ENCODE measurements at regions not wholly inside any gene's neighbourhood (a gene's known extent, or its start where the extent isn't known, plus 50 kb on each side); places are given as distances from the start of the nearest gene placed in this dataset.
"Not testable (repeated sequence)": the region's sequence is repeated elsewhere in the genome, so short reads cannot be mapped to it uniquely, and the experiment has no call there.

- intact Hi-C loops (cut with DNase I): no loop called here
- DNase-seq (ENCODE audit: missing footprints) (no peak), ATAC-seq (no peak)
These were observed 252.7 kb upstream of the SDK2 start for GRCh38 chr17:73896966-73897365.

- ATAC-seq (no peak), DNase-seq (ENCODE audit: missing footprints) (no peak)
- intact Hi-C loops (cut with DNase I): no loop called here
These were observed 255.6 kb upstream of the SDK2 start for GRCh38 chr17:73899839-73900238.

- ATAC-seq: no peak
- intact Hi-C loops (cut with DNase I): no loop called here
- DNase-seq (ENCODE audit: missing footprints): no peak
These were observed 256.3 kb upstream of the SDK2 start for GRCh38 chr17:73900516-73900915.

- DNase-seq (ENCODE audit: missing footprints): no peak
- intact Hi-C loops (cut with DNase I): no loop called here
- no peak for ATAC-seq
These were observed 257.0 kb upstream of the SDK2 start for GRCh38 chr17:73901249-73901648.

GRCh38 chr17:73901661-73902415 is 257.6 kb upstream of the SDK2 start:
- DNase-seq (ENCODE audit: missing footprints): no peak
- peak; percentile 71 for ATAC-seq

GRCh38 chr17:73902416-73903181 is 258.4 kb upstream of the SDK2 start:
- intact Hi-C loops (cut with DNase I): no loop called here
- no peak for DNase-seq (ENCODE audit: missing footprints)
- ATAC-seq: no peak

More at GRCh38 chr17:73901661-73902415, 257.6 kb upstream of the SDK2 start:
- intact Hi-C loops (cut with DNase I): no loop called here

- DNase-seq (ENCODE audit: missing footprints) (no peak), ATAC-seq (no peak)
- intact Hi-C loops (cut with DNase I): no loop called here
These were observed 262.9 kb upstream of the SDK2 start for GRCh38 chr17:73906896-73907870.

GRCh38 chr17:73909186-73909585 is 264.9 kb upstream of the SDK2 start:
- intact Hi-C loops (cut with DNase I): no loop called here
- ATAC-seq (no peak), DNase-seq (ENCODE audit: missing footprints) (no peak)

- DNase-seq (ENCODE audit: missing footprints): no peak
- intact Hi-C loops (cut with DNase I): no loop called here
- ATAC-seq: no peak
These were observed 266.0 kb upstream of the SDK2 start for GRCh38 chr17:73910206-73910605.

- DNase-seq (ENCODE audit: missing footprints) (no peak), ATAC-seq (no peak)
- intact Hi-C loops (cut with DNase I): no loop called here
These were observed 266.7 kb upstream of the SDK2 start for GRCh38 chr17:73910821-73911515.

- ATAC-seq: no peak
- DNase-seq (ENCODE audit: missing footprints): no peak
- intact Hi-C loops (cut with DNase I): no loop called here
These were observed 267.6 kb upstream of the SDK2 start for GRCh38 chr17:73911726-73912372.

- intact Hi-C loops (cut with DNase I): no loop called here
These were observed 268.1 kb upstream of the SDK2 start for GRCh38 chr17:73912373-73912746.

GRCh38 chr17:73914536-73915274 is 270.5 kb upstream of the SDK2 start:
- intact Hi-C loops (cut with DNase I): no loop called here
- ATAC-seq: no peak
- DNase-seq (ENCODE audit: missing footprints): no peak

More at GRCh38 chr17:73912373-73912746, 268.1 kb upstream of the SDK2 start:
- no peak for DNase-seq (ENCODE audit: missing footprints)
- ATAC-seq: no peak

GRCh38 chr17:73919033-73919432 is 274.8 kb upstream of the SDK2 start:
- intact Hi-C loops (cut with DNase I); DNase-seq (ENCODE audit: missing footprints); ATAC-seq: not testable (repeated sequence)

- no peak for DNase-seq (ENCODE audit: missing footprints)
- intact Hi-C loops (cut with DNase I): no loop called here
- no peak for ATAC-seq
These were observed 277.1 kb upstream of the SDK2 start for GRCh38 chr17:73921306-73921705.

GRCh38 chr17:73924114-73924908 is 279.2 kb upstream of the RPL38 start:
- no peak for ATAC-seq
- no peak for DNase-seq (ENCODE audit: missing footprints)
- intact Hi-C loops (cut with DNase I): no loop called here

GRCh38 chr17:73924909-73925186 is 278.6 kb upstream of the RPL38 start:
- intact Hi-C loops (cut with DNase I): no loop called here
- DNase-seq (ENCODE audit: missing footprints) (no peak), ATAC-seq (no peak)
